ENCODE measurements at regions not wholly inside any gene's neighbourhood (a gene's known extent, or its start where the extent isn't known, plus 50 kb on each side); places are given as distances from the start of the nearest gene placed in this dataset.

DNA sequence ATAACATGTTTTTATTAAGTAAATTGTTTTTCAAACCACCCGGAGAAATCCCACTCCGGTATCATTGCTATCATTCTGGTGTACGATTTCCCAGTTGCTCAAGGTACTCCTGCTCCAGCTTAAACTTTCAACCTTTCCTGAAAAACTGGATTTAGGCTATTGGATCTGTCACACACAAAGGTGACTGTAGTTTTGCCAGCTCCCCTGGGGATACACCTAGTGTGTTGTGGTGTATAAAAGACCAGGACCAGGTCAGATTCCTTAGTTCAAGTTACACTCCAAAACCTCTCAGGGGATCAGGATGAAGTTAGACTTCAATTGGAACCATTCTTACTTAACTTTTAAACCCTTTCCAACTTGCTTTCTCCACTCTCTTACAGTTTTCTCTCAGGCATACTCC lies 303.9 kb downstream of the NOVA1 start:
- Histone ChIP-seq H3K79me2 (ENCODE audit: control insufficient read depth, low read length) (no peaks in the 10 kb centered on the region), H3K4me1 (ENCODE audit: control insufficient read depth, low read length) (no peaks in the 10 kb centered on the region), H3K36me3 (ENCODE audit: control insufficient read depth, low read length) (no peaks in the 10 kb centered on the region), H3K9me2 (replicated peaks; ENCODE audit: control insufficient read depth, low read length) (no peaks in the 10 kb centered on the region), H3K27me3 (ENCODE audit: control insufficient read depth, low read length) (no peaks in the 10 kb centered on the region), H3K27ac (ENCODE audit: low read depth, low read length) (no peak overlapping the region), H3K4me2 (ENCODE audit: low read length) (no peak overlapping the region), H3F3A (ENCODE audit: control insufficient read depth, insufficient read depth) (no peaks in the 10 kb centered on the region), H4K20me1 (ENCODE audit: control insufficient read depth, insufficient read depth, low read depth, low read length) (no peaks in the 10 kb centered on the region), H3K4me3 (ENCODE audit: low read length) (no peak overlapping the region), H3K9me3 (ENCODE audit: control insufficient read depth, insufficient read depth, low read length) (no peaks in the 10 kb centered on the region)
- TF ChIP-seq CTCF (IDR thresholded peaks at IDR 0.05; ENCODE audit: low read depth, low read length, poor library complexity, severe bottlenecking) (no peak), EZH2phosphoT487 (IDR thresholded peaks at IDR 0.05; ENCODE audit: borderline replicate concordance, low read length) (no peak)

- Histone ChIP-seq H3K9me2 (replicated peaks; ENCODE audit: control insufficient read depth, low read length) (no peaks in the 10 kb centered on the region), H3K79me2 (ENCODE audit: control insufficient read depth, low read length) (no peaks in the 10 kb centered on the region), H3K27me3 (ENCODE audit: control insufficient read depth, low read length) (no peaks in the 10 kb centered on the region), H4K20me1 (ENCODE audit: control insufficient read depth, insufficient read depth, low read depth, low read length) (no peaks in the 10 kb centered on the region), H3K27ac (ENCODE audit: low read depth, low read length) (no peak overlapping the region), H3K4me2 (ENCODE audit: low read length) (no peak overlapping the region), H3K9me3 (ENCODE audit: control insufficient read depth, insufficient read depth, low read length) (no peaks in the 10 kb centered on the region), H3K4me1 (ENCODE audit: control insufficient read depth, low read length) (no peaks in the 10 kb centered on the region), H3F3A (ENCODE audit: control insufficient read depth, insufficient read depth) (no peaks in the 10 kb centered on the region), H3K36me3 (ENCODE audit: control insufficient read depth, low read length) (no peaks in the 10 kb centered on the region), H3K4me3 (ENCODE audit: low read length) (no peak overlapping the region)
- TF ChIP-seq EZH2phosphoT487 (IDR thresholded peaks at IDR 0.05; ENCODE audit: borderline replicate concordance, low read length) (no peak), CTCF (IDR thresholded peaks at IDR 0.05; ENCODE audit: low read depth, low read length, poor library complexity, severe bottlenecking) (no peak)
Observed at GRCh38 chr14:26289891-26290486, 307.8 kb downstream of the NOVA1 start.

- Histone ChIP-seq H3K4me3 (ENCODE audit: low read length) (no peak overlapping the region), H3K4me1 (ENCODE audit: control insufficient read depth, low read length) (no peaks in the 10 kb centered on the region), H3K9me3 (ENCODE audit: control insufficient read depth, insufficient read depth, low read length) (no peaks in the 10 kb centered on the region), H3K27ac (ENCODE audit: low read depth, low read length) (no peak overlapping the region), H3K36me3 (ENCODE audit: control insufficient read depth, low read length) (no peaks in the 10 kb centered on the region), H4K20me1 (ENCODE audit: control insufficient read depth, insufficient read depth, low read depth, low read length) (no peaks in the 10 kb centered on the region), H3F3A (ENCODE audit: control insufficient read depth, insufficient read depth) (no peaks in the 10 kb centered on the region), H3K27me3 (ENCODE audit: control insufficient read depth, low read length) (no peaks in the 10 kb centered on the region), H3K79me2 (ENCODE audit: control insufficient read depth, low read length) (no peaks in the 10 kb centered on the region), H3K4me2 (ENCODE audit: low read length) (no peak overlapping the region), H3K9me2 (replicated peaks; ENCODE audit: control insufficient read depth, low read length) (no peaks in the 10 kb centered on the region)
- no peak for TF ChIP-seq CTCF (IDR thresholded peaks at IDR 0.05; ENCODE audit: low read depth, low read length, poor library complexity, severe bottlenecking)
- no peak for TF ChIP-seq EZH2phosphoT487 (IDR thresholded peaks at IDR 0.05; ENCODE audit: borderline replicate concordance, low read length)
Observed at GRCh38 chr14:26286913-26287205, 311.0 kb downstream of the NOVA1 start.

Measured in DOHH2 (cell line).